ENCODE measurements at regions not wholly inside any gene's neighbourhood (a gene's known extent, or its start where the extent isn't known, plus 50 kb on each side); places are given as distances from the start of the nearest gene placed in this dataset.

- Histone ChIP-seq H2BK5ac (ENCODE audit: insufficient read length, low read length) (no peak overlapping the region), H3K9me3 (ENCODE audit: control insufficient read depth, low read depth, low read length) (no peaks in the 10 kb centered on the region), H3T11ph (ENCODE audit: low read length) (no peak overlapping the region), H2AK5ac (ENCODE audit: insufficient read length, low read length) (no peak overlapping the region), H2BK120ac (ENCODE audit: low read depth, low read length, poor library complexity, severe bottlenecking) (no peak overlapping the region), H3K79me1 (ENCODE audit: insufficient read depth, low read depth, low read length, poor library complexity, severe bottlenecking) (no peaks in the 10 kb centered on the region), H3K23ac (ENCODE audit: insufficient read length, low read depth, low read length) (no peak overlapping the region), H3K4ac (ENCODE audit: low read depth, low read length) (no peak overlapping the region), H2BK15ac (ENCODE audit: low read depth, low read length) (no peak overlapping the region), H2BK20ac (ENCODE audit: low read depth, low read length, poor library complexity, severe bottlenecking) (no peak overlapping the region), H4K5ac (ENCODE audit: insufficient read length, low read depth, low read length) (no peak overlapping the region), H3K9ac (ENCODE audit: extremely low read depth, insufficient read length, low read length) (no peak overlapping the region), H4K20me1 (ENCODE audit: control insufficient read depth, insufficient read depth, insufficient read length) (no peaks in the 10 kb centered on the region), H3K79me2 (ENCODE audit: insufficient read depth, low read length) (no peaks in the 10 kb centered on the region), H2BK12ac (ENCODE audit: insufficient read length, low read depth, low read length) (no peak overlapping the region), H4K91ac (ENCODE audit: insufficient read length, low read depth, low read length) (no peak overlapping the region), H3K14ac (ENCODE audit: insufficient read depth, low read length) (no peak overlapping the region), H3K4me2 (ENCODE audit: insufficient read depth, insufficient read length, low read length) (no peak overlapping the region), H2AFZ (ENCODE audit: low read length) (no peak overlapping the region), H3K18ac (ENCODE audit: insufficient read length, low read depth, low read length) (no peak overlapping the region), H3K56ac (ENCODE audit: insufficient read length, low read depth, low read length) (no peak overlapping the region), H3K4me1 (ENCODE audit: insufficient read depth, low read length) (no peaks in the 10 kb centered on the region), H4K8ac (replicated peaks; ENCODE audit: insufficient read length, low read depth, low read length) (no peak overlapping the region), H3K27me3 (ENCODE audit: insufficient read depth, low read length) (no peaks in the 10 kb centered on the region), H3K23me2 (ENCODE audit: insufficient read length, low read depth, low read length, poor library complexity, severe bottlenecking) (no peaks in the 10 kb centered on the region), H3K27ac (ENCODE audit: insufficient read length, low read depth, low read length) (no peak overlapping the region)
- Mint-ChIP-seq H3K4me3 (no peak overlapping the region), H3K4me1 (peaks cover 5 to 13% of the 10 kb centered on the region in 2 experiments; a peak in 3 of 4 replicates), H3K27ac (no peak overlapping the region), H3K36me3 (ENCODE audit: insufficient read depth in 1 of 3, low read depth in 3 of 3) (peaks cover 0 to 13% (median 2%) of the 10 kb centered on the region in 3 experiments; a peak in 3 of 7 replicates), H3K9me3 (peaks cover 8 to 20% of the 10 kb centered on the region in 2 experiments), H3K27me3 (ENCODE audit: low read depth) (no peaks in the 10 kb centered on the region)
- no peak for DNase-seq
- TF ChIP-seq CTCF (conservative IDR thresholded peaks at IDR 0.05) = no peak
- no CpG with 5 or more reads among the region's 5 CpGs for WGBS (ENCODE audit: extremely low coverage, insufficient read length, low lambda C conversion rate)
These were observed 59.4 kb upstream of the SLC35B3 start for GRCh38 chr6:8494730-8495129.

All from H9 (cell line).